GM20431 (cell line): ENCODE measurements at regions not wholly inside any gene's neighbourhood (a gene's known extent, or its start where the extent isn't known, plus 50 kb on each side); places are given as distances from the start of the nearest gene placed in this dataset.

Source experiments
- in situ Hi-C: fragments of 300-500 bp; cut with MseI, MboI; formaldehyde crosslinking; loops from one replicate; pipeline ENCODE4 v1.15.0; 2020; ENCODE audit warnings: low sequenced_read_pairs; ENCODE audit not compliant: unreplicated experiment

GRCh38 chr9:100927763-100928162, 100.8 kb upstream of the PLPPR1 start:
- in situ Hi-C loops = no loop called here

GRCh38 chr9:100933656-100934055, 94.9 kb upstream of the PLPPR1 start:
- in situ Hi-C loops = no loop called here

GRCh38 chr9:100937382-100937781, 91.1 kb upstream of the PLPPR1 start:
- in situ Hi-C loops = no loop called here

GRCh38 chr9:100938507-100938906, 90.0 kb upstream of the PLPPR1 start:
- in situ Hi-C loops = no loop called here

- in situ Hi-C loops = no loop called here
Measured at GRCh38 chr9:100939636-100940035, 88.9 kb upstream of the PLPPR1 start.

GRCh38 chr9:100959226-100959625, 69.3 kb upstream of the PLPPR1 start:
- in situ Hi-C loops = no loop called here
